Renal cortical epithelial cell (primary cell): ENCODE measurements at regions not wholly inside any gene's neighbourhood (a gene's known extent, or its start where the extent isn't known, plus 50 kb on each side); places are given as distances from the start of the nearest gene placed in this dataset.
"Not testable (repeated sequence)": the region's sequence is repeated elsewhere in the genome, so short reads cannot be mapped to it uniquely, and the experiment has no call there.

Experiments
- DNase-seq: peaks from one replicate; pipeline ENCODE4 v3.0.0-alpha.2; 2011; ENCODE audit warnings: low read depth

DNA sequence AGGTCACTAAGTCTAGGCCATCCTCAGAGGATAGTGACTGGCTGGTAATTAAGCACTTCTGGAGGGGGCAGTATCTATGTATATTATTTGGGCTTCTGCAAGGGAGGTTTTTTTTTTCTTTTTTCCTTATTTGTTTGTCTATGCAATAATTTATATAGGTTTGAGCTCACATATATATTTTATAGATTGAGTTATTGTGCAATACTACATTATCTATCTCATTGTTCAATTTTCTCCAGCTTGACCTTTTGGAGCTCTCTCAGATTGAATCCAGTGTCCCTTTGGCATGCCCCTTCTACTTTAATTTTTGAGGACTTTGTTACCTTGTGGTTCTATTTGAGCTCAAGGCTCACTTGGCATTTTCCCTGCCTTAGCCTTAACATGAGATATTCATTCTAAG, 852.1 kb downstream of the KCNT2 start:
- DNase-seq, result no peak

DNA sequence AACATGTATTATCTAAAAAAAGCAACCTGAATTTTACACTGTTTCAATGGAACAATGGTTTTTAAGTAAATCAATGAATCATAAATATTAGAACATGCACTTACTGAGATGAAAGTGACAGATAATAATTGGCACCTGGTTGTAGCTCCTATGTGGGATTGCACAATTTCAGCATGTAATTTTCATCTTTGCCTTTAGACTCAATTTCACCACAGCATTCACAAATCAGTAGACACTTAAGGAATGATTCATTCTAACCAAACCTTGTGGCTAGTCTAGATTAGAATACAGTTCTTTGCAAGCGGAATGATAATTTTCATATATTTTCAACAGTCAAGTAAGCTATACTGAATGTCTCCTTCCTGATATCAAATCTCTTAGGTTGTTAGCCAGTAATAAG, 853.4 kb downstream of the KCNT2 start:
- peak; percentile 4 for DNase-seq

DNA sequence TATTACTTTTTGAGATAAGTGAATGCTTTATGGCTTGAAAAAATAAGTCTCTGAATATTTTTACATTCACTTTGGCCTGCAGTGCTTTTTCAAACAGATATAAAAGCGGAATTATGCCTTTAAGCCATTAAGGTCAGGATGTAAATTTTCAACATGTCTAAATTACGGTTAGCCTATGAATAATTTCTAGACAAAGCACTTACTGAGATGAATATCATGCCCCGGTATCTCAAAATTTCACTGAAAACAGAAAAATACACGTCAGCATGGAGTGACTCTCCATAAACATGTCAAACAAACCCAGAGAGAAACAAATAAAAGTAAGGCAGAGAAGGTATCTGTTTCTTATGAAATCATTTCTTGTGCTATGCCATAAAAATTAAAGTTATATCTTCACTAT, 853.9 kb downstream of the KCNT2 start:
- no peak for DNase-seq

DNA sequence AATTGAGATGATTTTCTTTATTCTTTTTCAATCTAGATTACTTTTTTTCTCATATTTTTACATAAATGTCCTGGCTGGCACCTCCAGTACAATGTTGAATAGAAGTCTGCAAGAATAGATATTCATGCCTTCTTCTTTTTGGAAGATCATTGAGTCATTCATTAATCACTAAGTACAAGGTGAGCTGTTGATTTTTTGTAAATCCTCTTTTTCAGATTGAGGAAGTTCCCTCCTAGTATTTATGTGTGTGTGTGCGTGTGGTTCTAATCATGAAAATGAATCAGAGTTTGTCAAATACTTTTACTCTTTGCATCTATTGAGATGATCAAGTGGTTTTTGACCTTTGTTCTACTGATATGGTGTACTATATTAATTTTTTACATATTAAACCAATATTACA, 859.3 kb downstream of the KCNT2 start:
- no peak for DNase-seq

DNA sequence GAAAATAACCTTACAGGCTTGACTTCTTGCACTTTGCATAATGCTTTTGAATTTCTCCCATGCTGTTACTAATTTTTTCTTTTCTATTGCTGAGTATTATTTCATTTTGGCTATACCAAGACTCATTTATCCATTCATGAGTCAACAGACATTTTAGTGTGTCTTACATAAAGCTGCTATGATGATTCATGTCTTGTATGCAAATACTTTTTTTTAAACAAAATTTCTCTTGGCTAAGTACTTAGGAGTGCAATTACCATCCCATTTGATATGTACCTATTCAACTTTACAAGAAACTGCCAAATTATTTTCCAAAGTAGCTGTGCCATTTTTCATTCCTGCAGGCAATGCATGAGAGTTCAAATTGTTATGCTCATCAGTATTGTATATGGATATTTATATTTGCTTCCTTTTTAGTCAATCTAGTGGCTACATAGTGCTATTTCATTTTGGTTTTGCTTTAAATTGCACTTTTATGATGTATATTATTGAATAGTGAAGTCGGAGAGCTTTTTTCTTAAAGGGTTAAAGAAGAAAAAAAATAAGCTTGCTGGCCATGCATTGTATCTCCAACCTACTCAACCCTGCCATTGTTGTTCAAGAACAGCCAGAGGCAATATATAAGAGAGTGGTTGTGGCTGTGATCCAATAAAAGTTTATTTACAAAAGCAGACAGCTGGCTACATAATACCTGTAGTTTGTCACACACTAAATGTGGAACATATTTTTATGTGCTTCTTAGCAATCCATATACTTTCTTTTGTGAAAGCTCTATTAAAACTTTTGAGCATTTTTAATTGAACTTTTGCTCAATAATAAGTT, 862.8 kb downstream of the KCNT2 start:
- DNase-seq, result no peak

DNA sequence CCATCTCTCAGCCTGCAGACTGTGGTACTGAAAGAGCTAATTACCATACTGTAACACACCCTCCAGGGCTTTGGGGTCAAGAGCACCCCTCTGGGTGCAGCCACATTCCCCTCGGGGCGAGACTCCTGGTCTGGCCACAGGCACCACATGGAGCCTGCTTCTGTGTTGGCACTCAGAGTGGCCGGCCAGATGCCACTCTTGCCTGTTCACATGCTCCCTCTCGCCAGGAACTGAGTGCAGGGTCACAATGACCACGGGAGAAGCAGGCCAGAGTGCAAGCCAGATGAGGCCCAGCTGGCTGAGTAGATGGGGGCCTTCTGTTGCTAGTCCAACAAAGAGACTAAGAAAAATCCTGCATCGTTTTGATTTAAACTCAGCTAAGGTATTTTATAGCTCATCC, 864.0 kb downstream of the KCNT2 start:
- DNase-seq, result no peak

DNA sequence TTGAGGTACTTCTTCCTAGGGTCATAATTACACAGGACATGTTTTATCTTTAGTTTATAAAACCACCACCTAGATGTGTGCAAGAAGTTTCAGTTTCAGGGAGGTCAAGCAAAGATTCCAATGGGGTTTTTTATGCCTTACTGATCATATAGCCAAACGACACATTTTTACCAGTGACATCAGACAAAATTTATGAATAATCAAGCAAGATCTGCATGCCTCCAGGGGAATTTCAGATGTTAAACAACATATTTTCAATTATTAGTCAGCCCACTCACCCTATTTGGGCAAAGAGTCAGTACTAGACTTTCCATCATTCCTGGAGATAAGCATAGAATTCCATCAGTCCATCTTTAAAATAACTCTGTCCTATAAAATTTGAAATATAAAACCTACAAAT, 867.4 kb downstream of the KCNT2 start:
- DNase-seq, result no peak

DNA sequence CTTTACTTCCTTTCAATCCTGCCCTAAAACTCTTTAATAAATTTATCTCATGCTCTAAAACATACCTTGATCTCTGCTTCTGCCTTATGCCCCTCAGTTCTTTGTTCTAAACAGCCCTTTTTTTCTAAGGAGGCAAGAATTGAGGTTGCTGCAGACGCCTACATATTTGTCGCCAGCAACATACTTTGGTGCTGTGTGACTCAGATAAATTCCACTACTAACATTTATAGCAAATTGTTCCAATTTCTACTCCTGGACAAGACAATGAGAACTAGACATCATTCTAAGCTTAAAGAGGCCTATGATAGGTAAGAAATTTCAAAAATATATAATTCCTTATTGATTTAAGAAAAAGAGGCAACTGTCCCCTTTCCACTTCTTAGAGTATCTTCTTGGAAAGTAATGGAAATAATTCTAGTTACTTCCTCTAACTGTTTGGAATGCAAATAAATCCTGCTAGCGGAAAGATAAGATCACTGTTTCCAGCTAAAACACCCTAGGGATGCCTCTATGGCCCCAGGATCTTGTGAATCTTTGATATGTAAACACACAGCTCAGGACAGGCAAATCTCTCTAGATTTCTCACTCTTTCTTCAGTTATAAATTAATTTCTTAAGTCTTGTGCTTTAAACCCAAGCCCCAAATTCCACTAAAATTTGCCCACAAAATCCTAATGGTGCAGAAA, 869.1 kb downstream of the KCNT2 start:
- DNase-seq, result no peak

DNA sequence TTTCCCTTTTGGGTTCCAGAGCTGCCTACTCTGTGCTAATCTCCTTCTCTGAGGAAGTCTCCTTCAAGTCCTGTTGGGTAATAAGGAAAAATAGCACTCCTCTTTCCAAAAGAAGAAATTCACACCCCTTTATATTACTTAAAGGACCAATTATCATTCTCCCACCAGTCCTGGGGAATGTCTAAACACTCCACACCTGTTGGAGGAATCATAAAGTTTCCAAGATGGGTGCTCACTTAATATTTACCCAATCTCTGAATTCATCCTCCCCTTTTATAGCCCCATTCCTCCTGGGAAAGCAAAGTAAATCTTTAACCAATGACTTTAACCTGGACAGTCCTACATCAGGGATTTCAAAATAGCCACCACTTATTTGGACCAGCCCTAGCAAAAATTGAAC, 873.1 kb downstream of the KCNT2 start:
- no peak for DNase-seq

DNA sequence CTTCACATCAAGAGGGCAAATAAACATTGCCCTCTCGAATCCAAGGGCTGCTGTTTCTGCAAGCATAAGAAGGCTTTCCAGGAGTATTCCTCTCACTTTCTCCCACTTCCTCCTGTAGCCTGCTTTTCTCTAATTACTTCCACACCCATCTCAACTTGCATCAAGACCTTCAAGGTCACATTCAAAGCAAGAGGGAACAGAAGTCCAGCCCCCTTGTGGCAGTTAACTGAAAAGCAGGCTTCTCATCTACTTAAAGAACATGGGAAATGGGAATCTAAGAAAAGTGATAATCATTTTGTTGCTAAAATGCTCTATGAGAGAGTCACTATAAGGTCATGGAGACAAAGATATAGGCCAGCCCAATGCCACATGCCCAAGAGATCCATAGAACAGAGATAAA, 874.4 kb downstream of the KCNT2 start:
- peak; percentile 4 for DNase-seq

DNA sequence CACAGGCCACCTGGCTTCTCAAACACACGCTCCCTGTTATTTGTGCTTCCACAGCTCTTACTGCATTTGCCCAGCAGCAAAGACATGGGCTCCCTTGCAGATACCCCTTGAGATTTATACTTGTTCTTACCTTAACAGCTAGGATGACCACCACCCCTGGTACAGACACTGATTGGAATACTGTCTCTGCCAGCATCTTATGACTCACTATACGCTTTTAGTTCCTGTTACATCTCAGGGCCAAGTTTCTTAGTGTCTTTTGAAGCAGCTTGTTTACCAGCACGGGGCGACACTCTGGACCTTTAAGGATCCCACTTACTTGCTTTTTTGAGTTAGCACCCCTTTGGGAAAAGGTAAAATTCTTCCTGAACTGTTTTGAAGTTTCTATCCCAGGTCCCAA, 874.8 kb downstream of the KCNT2 start:
- DNase-seq, result no peak

DNA sequence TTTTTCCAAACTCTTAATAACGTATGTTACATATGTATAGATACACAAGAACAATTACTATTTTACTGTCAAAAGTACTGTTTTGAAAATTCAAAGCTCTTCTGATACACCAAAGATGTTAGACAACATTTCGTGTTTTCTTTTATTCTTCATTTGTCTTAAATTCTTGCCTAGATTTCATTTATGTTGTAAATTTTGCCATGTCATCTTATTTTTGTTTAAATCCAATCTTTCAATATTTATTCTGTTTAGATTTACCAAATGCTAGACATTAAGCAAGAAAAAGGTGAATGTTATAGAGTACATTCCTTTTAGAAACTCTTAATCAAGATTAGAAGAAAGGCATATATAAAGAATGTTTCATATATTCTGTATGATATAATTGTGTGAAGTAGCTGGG, 876.9 kb downstream of the KCNT2 start:
- no peak for DNase-seq

DNA sequence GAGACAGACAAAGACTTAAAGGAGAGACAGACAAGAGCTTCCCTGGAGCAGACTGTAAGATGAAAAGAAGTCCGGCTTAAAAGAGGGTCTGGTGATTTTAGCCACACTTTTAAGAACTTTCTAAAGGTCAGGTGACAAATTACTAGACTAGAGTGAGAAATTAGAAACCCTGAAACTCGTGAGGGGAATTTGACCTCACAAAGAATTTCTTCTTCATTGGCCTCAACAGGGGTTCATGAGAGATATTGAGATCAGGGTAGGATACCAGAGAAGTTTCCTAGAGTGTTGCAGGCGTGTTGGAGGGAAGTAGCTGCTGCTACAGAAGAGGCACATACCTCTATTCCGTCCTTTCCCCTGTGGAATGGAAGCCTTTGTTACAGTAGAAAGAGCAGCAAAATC, 884.4 kb downstream of the KCNT2 start:
- DNase-seq, result no peak

DNA sequence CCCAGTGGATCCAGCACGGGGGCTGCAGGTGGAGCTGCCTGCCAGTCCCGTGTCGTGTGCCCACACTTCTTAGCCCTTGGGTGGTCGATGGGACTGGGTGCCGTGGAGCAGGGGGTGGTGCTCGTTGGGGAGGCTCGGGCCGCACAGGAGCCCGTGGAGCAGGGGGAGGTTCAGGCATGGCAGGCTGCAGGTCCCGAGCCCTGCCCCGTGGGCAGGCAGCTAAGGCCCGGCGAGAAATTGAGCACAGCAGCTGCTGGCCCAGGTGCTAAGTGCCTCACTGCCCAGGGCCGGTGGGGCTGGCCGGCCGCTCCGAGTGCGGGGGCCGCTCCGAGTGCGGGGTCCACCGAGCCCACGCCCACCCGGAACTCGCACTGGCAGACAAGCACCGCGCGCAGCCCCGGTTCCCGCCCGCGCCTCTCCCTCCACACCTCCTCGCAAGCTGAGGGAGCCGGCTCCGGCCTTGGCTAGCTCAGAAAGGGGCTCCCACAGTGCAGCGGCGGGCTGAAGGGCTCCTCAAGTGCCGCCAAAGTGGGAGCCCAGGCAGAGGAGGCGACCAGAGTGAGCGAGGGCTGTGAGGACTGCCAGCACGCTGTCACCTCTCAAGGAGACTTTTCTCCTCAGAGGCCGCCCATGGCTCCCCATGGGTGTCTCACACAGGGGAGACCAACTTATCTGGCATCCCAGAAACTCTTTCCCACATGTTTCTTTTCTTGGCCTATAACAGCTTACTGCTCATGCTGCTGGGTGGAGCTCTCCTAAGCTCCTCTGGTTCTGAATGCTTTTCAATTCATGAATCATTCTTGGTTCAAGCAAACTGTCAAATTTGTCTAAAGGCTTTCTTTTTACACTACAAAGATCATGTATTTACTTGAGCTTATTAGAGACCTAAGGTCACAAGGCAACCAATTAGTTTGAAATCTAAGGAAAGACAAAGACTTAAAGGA, 885.1 kb downstream of the KCNT2 start:
- not testable (repeated sequence) for DNase-seq

DNA sequence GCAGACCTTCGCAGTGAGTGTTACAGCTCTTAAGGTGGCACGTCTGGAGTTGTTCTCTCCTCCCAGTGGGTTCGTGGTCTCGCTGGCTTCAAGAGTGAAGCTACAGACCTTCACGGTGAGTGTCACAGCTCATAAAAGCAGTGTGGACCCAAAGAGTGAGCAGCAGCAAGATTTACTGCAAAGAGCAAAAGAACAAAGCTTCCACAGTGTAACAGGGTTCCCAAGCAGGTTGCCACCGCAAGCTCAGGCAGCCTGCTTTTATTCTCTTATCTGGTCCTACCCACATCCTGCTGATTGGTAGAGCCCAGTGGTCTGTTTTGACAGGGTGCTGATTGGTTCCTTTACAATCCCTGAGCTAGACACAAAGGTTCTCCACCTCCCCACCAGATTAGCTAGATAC, 886.1 kb downstream of the KCNT2 start:
- DNase-seq, result not testable (repeated sequence)

DNA sequence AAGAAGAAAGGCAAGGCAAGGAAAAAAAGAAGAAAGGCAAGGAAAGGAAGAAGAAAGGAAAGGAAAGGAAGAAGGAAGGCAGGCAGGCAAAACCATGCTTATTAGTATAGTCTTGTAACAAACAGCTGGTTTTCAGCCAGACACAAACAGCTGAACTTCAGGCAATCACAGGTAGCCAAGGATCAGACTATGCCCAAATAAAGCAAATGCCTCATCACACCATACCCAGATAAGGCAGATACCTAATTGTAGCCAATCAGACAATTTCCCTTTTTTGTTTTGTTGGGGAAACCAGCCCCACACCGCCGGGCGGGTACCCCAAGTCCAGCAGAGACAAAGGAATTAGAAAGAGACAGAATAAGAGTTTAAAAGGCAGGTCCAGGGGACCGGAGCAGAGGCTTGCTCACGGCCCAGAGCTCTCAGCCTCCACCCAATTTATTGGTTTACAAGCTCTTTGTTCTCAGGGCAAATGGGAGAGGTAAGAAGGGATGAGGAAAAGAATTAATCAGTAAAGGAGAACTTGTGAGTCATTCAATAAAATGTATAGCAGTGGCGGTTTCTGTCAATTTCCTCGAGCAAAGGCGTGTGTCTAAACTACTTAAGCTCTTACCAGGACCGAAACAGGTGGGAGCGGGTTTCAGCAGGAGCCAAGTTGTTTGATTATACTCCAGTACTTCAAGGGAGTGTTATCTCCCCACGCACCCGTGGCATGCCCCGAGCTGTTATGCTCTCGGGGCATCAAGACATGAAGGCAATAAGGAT, 886.8 kb downstream of the KCNT2 start:
- no peak for DNase-seq

DNA sequence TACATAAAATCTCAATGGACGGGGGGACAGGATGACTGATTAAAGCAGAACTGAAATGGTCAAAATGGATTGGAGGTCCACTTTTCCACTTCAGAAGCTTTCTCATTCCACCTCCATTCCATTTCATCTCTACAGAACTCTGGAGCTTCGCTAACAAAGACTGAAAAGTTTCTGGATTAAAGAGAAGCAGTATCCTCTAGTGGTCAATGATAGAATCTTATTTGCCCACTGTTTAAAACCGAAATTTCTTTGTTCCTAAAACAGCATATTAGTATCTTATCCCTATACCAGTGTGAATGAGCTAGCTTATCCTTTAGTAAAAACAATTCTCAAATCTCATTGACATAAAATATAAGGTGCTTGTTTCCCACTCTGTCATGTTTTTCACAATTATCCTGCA, 890.6 kb downstream of the KCNT2 start:
- DNase-seq, result peak; percentile 23

DNA sequence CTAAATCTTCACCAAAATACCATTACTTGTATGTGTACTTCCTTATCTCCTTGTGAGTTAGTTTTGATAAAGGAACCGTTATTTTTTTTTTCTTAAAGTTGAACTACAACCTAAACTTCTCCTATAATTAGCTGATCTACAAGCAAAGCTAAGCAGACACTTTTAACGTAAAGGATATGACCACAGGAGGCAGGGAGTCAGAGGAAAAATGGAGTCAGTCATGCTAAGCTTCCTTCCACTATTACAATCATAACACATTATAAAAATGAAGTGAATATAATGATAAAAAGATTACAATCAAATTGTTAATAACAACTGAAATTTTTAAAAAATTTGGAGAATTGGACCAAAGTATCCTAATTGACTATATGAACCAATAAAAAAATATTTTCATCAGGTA, 892.6 kb downstream of the KCNT2 start:
- DNase-seq, result no peak

DNA sequence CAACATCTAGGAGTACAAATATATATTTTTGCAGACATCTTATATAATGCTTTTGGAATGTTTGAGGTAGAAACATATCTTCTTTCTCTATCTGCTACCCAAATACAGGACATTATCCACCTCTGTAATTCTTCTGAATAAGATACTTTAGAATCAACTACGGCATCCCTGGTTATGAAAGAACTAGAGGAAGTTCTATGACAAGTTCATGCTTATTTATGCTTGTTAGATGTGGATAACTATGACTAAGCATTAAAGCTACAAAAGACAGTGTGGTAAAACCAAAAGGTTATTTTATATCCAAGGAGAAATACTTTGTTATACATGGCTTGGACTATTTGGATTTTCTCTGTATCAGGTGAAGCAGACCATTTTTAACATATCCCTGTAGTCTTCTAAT, 894.0 kb downstream of the KCNT2 start:
- DNase-seq, result peak; percentile 2

DNA sequence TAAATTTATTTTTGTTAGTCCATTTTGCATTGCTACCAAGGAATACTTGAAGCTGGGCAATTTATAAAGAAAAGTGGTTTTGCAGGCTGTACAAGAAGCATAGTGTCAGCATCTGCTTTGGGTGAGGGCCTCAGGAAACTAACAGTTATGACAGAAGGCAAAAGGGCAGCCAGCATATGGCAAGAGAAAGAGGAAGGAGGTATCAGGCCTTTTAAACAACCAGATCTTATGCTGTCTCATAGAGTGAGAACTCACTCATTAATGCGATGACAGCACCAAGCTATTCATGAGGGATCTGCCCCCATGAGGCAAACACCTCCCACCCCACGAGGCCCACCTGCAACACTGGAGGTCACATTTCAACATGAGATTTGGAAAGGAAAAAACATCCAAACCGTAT, 898.4 kb downstream of the KCNT2 start:
- no peak for DNase-seq

DNA sequence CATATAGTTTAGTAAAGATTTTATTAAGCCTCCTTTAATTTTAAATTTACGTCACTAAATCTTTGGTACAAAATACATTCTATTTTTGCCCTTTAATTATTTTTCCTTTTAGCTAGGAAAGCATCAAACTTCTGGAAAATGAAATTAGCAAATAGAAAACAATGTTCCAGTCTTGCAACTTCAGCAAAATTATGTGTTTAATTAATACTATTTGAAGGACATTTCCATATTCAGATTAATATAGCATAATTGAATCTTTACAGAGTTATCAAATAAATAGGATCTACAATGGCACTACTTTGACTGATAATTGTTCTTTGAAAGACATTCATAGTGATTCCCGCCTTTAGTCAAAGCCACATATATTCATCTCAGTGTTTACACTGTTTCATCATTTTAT, 904.2 kb downstream of the KCNT2 start:
- no peak for DNase-seq

DNA sequence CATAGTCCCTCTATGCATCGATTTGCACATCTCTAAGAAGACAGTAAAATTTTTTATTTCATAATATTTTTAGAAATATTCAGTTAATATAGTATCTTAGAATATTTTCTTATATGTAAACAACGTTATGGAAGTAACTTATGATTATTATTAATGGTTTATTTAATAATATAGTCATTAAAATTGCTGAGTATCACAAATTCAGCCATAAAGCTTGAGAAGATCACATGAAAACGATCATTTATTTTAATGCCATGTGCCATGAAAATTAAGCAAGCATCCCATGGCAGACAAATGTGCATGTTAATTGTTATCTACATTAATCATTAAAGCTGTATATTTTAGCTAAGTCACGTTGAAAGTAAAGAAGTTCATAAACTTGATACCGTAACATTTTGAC, 907.1 kb downstream of the KCNT2 start:
- DNase-seq, result no peak
